ENCODE measurements at regions not wholly inside any gene's neighbourhood (a gene's known extent, or its start where the extent isn't known, plus 50 kb on each side); places are given as distances from the start of the nearest gene placed in this dataset.
A peak's percentile ranks its signal among the peaks of the same experiment; 100 is the strongest.

DNA sequence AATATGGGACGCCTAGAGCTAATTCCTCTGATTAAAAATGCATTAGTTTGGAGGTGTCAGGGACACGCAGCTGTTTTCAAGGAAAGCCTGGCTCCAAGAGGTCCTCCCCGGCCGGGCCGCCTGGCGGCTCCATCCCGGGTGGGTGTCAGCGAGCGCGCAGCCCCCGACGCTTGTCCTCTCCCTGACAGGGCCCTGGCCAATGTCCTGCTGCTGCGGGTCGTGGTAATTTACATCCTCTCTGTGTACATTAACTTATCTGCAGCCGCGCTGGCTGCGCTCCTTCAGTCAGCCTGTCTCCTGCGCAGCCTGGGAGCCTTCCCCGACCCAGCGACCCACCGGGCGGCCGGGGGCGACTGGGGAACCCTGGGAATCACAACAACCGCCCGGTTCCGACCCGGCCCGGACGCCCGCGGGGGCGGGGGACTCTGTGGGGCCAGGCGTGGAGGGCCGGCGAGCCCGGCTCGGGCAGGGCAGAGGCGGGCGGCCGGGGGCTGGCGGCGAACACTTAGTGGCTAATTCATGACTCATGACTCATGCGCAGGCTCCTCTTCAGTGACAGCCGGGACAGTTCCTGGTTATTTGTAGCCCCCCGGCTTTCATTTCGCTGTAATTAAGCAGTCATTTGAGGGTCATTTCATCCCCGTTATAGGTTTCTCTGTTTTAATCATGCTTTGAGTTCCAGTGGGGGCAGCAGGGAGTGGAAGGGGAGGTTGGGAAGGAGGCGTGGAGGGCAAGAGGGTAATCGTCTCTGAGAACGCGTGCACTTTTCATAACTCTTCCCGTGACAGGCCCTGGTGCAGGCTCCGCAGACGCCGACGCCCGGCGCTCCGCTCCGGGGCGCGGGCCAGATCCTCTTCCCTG is 141.9 kb upstream of the CTAGE1 start:
- no peaks in the 10 kb centered on the region for H3F3A ChIP-seq (ENCODE audit: insufficient read depth, low read length, poor library complexity, severe bottlenecking)
- no peak overlapping the region for H2AFZ ChIP-seq (ENCODE audit: low read depth, low read length)
- H3K4me2 ChIP-seq (ENCODE audit: low read length), result peak overlapping the region; percentile 78
- H3K27ac ChIP-seq (ENCODE audit: low read length), result no peak overlapping the region
- no peaks in the 10 kb centered on the region for H3K9me2 ChIP-seq (ENCODE audit: insufficient read depth, low read length)
- TF ChIP-seq, protein P1, sequence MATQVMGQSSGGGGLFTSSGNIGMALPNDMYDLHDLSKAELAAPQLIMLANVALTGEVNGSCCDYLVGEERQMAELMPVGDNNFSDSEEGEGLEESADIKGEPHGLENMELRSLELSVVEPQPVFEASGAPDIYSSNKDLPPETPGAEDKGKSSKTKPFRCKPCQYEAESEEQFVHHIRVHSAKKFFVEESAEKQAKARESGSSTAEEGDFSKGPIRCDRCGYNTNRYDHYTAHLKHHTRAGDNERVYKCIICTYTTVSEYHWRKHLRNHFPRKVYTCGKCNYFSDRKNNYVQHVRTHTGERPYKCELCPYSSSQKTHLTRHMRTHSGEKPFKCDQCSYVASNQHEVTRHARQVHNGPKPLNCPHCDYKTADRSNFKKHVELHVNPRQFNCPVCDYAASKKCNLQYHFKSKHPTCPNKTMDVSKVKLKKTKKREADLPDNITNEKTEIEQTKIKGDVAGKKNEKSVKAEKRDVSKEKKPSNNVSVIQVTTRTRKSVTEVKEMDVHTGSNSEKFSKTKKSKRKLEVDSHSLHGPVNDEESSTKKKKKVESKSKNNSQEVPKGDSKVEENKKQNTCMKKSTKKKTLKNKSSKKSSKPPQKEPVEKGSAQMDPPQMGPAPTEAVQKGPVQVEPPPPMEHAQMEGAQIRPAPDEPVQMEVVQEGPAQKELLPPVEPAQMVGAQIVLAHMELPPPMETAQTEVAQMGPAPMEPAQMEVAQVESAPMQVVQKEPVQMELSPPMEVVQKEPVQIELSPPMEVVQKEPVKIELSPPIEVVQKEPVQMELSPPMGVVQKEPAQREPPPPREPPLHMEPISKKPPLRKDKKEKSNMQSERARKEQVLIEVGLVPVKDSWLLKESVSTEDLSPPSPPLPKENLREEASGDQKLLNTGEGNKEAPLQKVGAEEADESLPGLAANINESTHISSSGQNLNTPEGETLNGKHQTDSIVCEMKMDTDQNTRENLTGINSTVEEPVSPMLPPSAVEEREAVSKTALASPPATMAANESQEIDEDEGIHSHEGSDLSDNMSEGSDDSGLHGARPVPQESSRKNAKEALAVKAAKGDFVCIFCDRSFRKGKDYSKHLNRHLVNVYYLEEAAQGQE (IDR thresholded peaks at IDR 0.05; ENCODE audit: borderline replicate concordance), result no peak
- peak; percentile 17 for TF ChIP-seq MXI1 (conservative IDR thresholded peaks at IDR 0.05; ENCODE audit: poor library complexity, severe bottlenecking)
- no peak for TF ChIP-seq RAD21 (conservative IDR thresholded peaks at IDR 0.05)
- TF ChIP-seq EP300 (conservative IDR thresholded peaks at IDR 0.05; ENCODE audit: poor library complexity, severe bottlenecking), result no peak
- TF ChIP-seq TAF1 (IDR thresholded peaks at IDR 0.05; ENCODE audit: low read depth), result no peak
- TF ChIP-seq POLR2AphosphoS5 (IDR thresholded peaks at IDR 0.05), result no peak
- no peak for TF ChIP-seq EZH2 (IDR thresholded peaks at IDR 0.05; ENCODE audit: borderline replicate concordance, insufficient read depth, low read length, poor library complexity, severe bottlenecking)
- TF ChIP-seq SMC3 (conservative IDR thresholded peaks at IDR 0.05; ENCODE audit: poor library complexity), result no peak
- TF ChIP-seq, protein P2, sequence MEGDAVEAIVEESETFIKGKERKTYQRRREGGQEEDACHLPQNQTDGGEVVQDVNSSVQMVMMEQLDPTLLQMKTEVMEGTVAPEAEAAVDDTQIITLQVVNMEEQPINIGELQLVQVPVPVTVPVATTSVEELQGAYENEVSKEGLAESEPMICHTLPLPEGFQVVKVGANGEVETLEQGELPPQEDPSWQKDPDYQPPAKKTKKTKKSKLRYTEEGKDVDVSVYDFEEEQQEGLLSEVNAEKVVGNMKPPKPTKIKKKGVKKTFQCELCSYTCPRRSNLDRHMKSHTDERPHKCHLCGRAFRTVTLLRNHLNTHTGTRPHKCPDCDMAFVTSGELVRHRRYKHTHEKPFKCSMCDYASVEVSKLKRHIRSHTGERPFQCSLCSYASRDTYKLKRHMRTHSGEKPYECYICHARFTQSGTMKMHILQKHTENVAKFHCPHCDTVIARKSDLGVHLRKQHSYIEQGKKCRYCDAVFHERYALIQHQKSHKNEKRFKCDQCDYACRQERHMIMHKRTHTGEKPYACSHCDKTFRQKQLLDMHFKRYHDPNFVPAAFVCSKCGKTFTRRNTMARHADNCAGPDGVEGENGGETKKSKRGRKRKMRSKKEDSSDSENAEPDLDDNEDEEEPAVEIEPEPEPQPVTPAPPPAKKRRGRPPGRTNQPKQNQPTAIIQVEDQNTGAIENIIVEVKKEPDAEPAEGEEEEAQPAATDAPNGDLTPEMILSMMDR (IDR thresholded peaks at IDR 0.05; ENCODE audit: poor library complexity, severe bottlenecking), result peak; percentile 4
- H3K9me3 ChIP-seq (ENCODE audit: low read length), result no peaks in the 10 kb centered on the region
- no peaks in the 10 kb centered on the region for H4K20me1 ChIP-seq (ENCODE audit: insufficient read depth)
- no peaks in the 10 kb centered on the region for H3K79me2 ChIP-seq (replicated peaks; ENCODE audit: insufficient read depth, low read length)
- peak overlapping the region; percentile 39 for H3K9ac ChIP-seq (ENCODE audit: low read length)
- H3K36me3 ChIP-seq (ENCODE audit: insufficient read depth, low read length), result no peaks in the 10 kb centered on the region
- H3K27me3 ChIP-seq (ENCODE audit: insufficient read depth, low read depth, low read length), result peaks cover 62% of the 10 kb centered on the region
- H3K4me3 ChIP-seq (ENCODE audit: low read length), result peak overlapping the region; percentile 68

DNA sequence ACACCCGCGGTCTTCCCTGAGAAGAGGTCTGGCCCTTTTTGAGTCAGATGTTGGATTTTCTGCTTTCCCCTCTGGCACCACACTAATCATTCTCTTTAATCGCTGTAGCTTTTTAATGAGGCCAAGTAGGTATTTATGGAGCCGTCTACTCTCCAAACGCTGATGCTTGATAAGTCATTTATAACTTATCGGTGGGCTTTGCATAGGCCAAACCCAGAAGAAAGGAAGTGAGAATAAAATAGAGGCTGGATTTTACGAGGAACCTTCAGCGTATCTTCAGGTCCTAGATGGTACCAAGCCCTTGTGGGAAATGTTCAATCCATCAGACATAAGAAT is 142.5 kb upstream of the CTAGE1 start:
- H3K4me3 ChIP-seq (ENCODE audit: low read length), result peak overlapping the region; percentile 68
- H3F3A ChIP-seq (ENCODE audit: insufficient read depth, low read length, poor library complexity, severe bottlenecking), result no peaks in the 10 kb centered on the region
- TF ChIP-seq MXI1 (conservative IDR thresholded peaks at IDR 0.05; ENCODE audit: poor library complexity, severe bottlenecking) (no peak), POLR2AphosphoS5 (IDR thresholded peaks at IDR 0.05) (no peak), TAF1 (IDR thresholded peaks at IDR 0.05; ENCODE audit: low read depth) (no peak), SMC3 (conservative IDR thresholded peaks at IDR 0.05; ENCODE audit: poor library complexity) (no peak), EP300 (conservative IDR thresholded peaks at IDR 0.05; ENCODE audit: poor library complexity, severe bottlenecking) (no peak), EZH2 (IDR thresholded peaks at IDR 0.05; ENCODE audit: borderline replicate concordance, insufficient read depth, low read length, poor library complexity, severe bottlenecking) (no peak), RAD21 (conservative IDR thresholded peaks at IDR 0.05) (no peak)
- TF ChIP-seq, protein P2 (IDR thresholded peaks at IDR 0.05; ENCODE audit: poor library complexity, severe bottlenecking), result no peak
- peak overlapping the region; percentile 78 for H3K4me2 ChIP-seq (ENCODE audit: low read length)
- H3K9me2 ChIP-seq (ENCODE audit: insufficient read depth, low read length), result no peaks in the 10 kb centered on the region
- H2AFZ ChIP-seq (ENCODE audit: low read depth, low read length), result no peak overlapping the region
- no peaks in the 10 kb centered on the region for H3K36me3 ChIP-seq (ENCODE audit: insufficient read depth, low read length)
- H3K79me2 ChIP-seq (replicated peaks; ENCODE audit: insufficient read depth, low read length), result no peaks in the 10 kb centered on the region
- no peaks in the 10 kb centered on the region for H3K9me3 ChIP-seq (ENCODE audit: low read length)
- H3K9ac ChIP-seq (ENCODE audit: low read length), result no peak overlapping the region
- H4K20me1 ChIP-seq (ENCODE audit: insufficient read depth), result no peaks in the 10 kb centered on the region
- H3K27ac ChIP-seq (ENCODE audit: low read length), result no peak overlapping the region
- H3K27me3 ChIP-seq (ENCODE audit: insufficient read depth, low read depth, low read length), result peaks cover 62% of the 10 kb centered on the region

Measured in neural cell (in vitro differentiated cells).